Heart left ventricle (tissue), 16 donors: ENCODE measurements at regions not wholly inside any gene's neighbourhood (a gene's known extent, or its start where the extent isn't known, plus 50 kb on each side); places are given as distances from the start of the nearest gene placed in this dataset.

Experiments
- ATAC-seq, 4 donors: fragments of 200-7000 bp; cut with Tn5 transposase; one replicate each; pipeline ENCODE4 v1.9.1; 2020 to 2022; ENCODE audit warnings: moderate library complexity in 4 of 4, mild to moderate bottlenecking in 3 of 4, moderate number of reproducible peaks in 1 of 4
- DNase-seq, 5 donors: peaks; one replicate each; pipeline ENCODE4 v3.0.0-alpha.2; 2020
- H3K27ac ChIP-seq, 12 donors: fragments of 200-600 bp; sonication (generic) in 4 of 12; one replicate each; pipeline versions ENCODE4 v1.5.0 to v1.8.0; 2016 to 2022; ENCODE audit warnings: mild to moderate bottlenecking in 2 of 12
- H3K27me3 ChIP-seq, 9 donors: fragments of 200-600 bp; sonication (generic) in 2 of 9; one replicate each; pipeline versions ENCODE4 v1.5.1 to v1.8.0; 2016 to 2022; ENCODE audit warnings: mild to moderate bottlenecking in 3 of 9
- H3K36me3 ChIP-seq, 9 donors: fragments of 200-600 bp; sonication (generic) in 2 of 9; one replicate each; pipeline versions ENCODE4 v1.5.0 to v1.8.0; 2018 to 2022; ENCODE audit warnings: mild to moderate bottlenecking in 2 of 9
- H3K4me1 ChIP-seq, 12 donors: fragments of 200-600 bp; sonication (generic) in 4 of 12; one replicate each; pipeline versions ENCODE4 v1.5.0 to v1.8.0; 2016 to 2022; ENCODE audit warnings: mild to moderate bottlenecking in 3 of 12
- H3K4me3 ChIP-seq, 12 donors: fragments of 200-600 bp; sonication (generic) in 4 of 12; one replicate each; pipeline versions ENCODE4 v1.5.0 to v1.8.0; 2017 to 2022; ENCODE audit warnings: mild to moderate bottlenecking in 9 of 12, moderate library complexity in 4 of 12
- H3K9me3 ChIP-seq, 12 donors: fragments of 200-600 bp; sonication (generic) in 4 of 12; one replicate each; pipeline versions ENCODE4 v1.5.0 to v1.8.0; 2016 to 2022; ENCODE audit warnings: mild to moderate bottlenecking in 1 of 12
- CTCF ChIP-seq, 12 donors: fragments of 200-600 bp; sonication (generic) in 4 of 12; IDR thresholded peaks; one replicate each; pipeline versions ENCODE4 v1.5.0 to v1.8.0; 2018 to 2022; ENCODE audit warnings: antibody characterized with exemption in 12 of 12, mild to moderate bottlenecking in 5 of 12
- POLR2A ChIP-seq, 2 donors: fragments of 450-650 bp; IDR thresholded peaks; one replicate each; pipeline ENCODE4 v1.6.1; 2017; ENCODE audit warnings: antibody characterized with exemption in 2 of 2, mild to moderate bottlenecking in 2 of 2, moderate library complexity in 2 of 2
- WGBS, 4 donors: extraction: QIAGEN DNeasy Blood & Tissue Kit in 2 of 4; methylation state at CpG; one replicate each; pipeline versions ENCODE4 v1.1.5 to v1.1.7; 2013 to 2018; 5-methylcytosine and 5-hydroxymethylcytosine counted together
- intact Hi-C, 10 donors: fragments of 100-400 bp; cut with DNase I; formaldehyde crosslinking; loops; one replicate each; pipeline versions ENCODE4 v1.11.1 to v1.14.2; 2022
- donor health status: ischemic (EF 13 %, LVEDD 7.1; RV severe dilation, severe dysfunction).
- donor health status: healthy with polysubstance abuse.
- donor health status: DM: no; HTN: yes; CAD: no.
- donor health status: DM: no; HTN: no; CAD: no.
- donor health status: ischemic (EF 25% LVEDD 6.9; RV normal size, moderate dysfunction).
- donor health status: ischemic (EF 25% LVEDD 5.7; RV mildly dilated, moderate dysfunction).
- donor health status: healthy.
- donor health status: DM: yes; HTN: yes; CAD: no.
- donor health status: ischemic (EF 35%, LVEDD 5.7; RV mildly dilated, moderate dysfunction).
- donor health status: nonischemic (EF 11% LVEDD 7.7; RV severe dilation, severe dysfunction).
- donor health status: DM: yes; HTN: yes; CAD: no.
- donor health status: PGD.
- donor health status: ischemic (EF 29% LVEDD 5.4; RV normal size, mild dysfunction).
- donor health status: nonischemic (EF 23%, LVEDD 6.1; RV moderate dilation, normal function).

- TF ChIP-seq POLR2A (IDR thresholded peaks at IDR 0.05) (no peak), CTCF (IDR thresholded peaks at IDR 0.05) (no peak)
- Histone ChIP-seq H3K27ac (no peak overlapping the region), H3K4me1 (no peaks in the 10 kb centered on the region), H3K4me3 (no peak overlapping the region), H3K9me3 (no peaks in the 10 kb centered on the region), H3K36me3 (no peaks in the 10 kb centered on the region), H3K27me3 (peaks cover 0 to 13% (median 0%) of the 10 kb centered on the region in 9 donors)
- no peak for ATAC-seq
- DNase-seq, result no peak
- intact Hi-C loops, result no loop called here
Observed at GRCh38 chr18:47427072-47427471, 175.6 kb upstream of the SKOR2 start.

GRCh38 chr18:47425365-47425764 lies 173.9 kb upstream of the SKOR2 start:
- intact Hi-C loops, result no loop called here
- Histone ChIP-seq H3K27ac (no peak overlapping the region), H3K4me3 (no peak overlapping the region), H3K4me1 (no peaks in the 10 kb centered on the region), H3K9me3 (no peaks in the 10 kb centered on the region), H3K36me3 (no peaks in the 10 kb centered on the region), H3K27me3 (peaks cover 0 to 5% (median 0%) of the 10 kb centered on the region in 9 donors)
- TF ChIP-seq CTCF (IDR thresholded peaks at IDR 0.05), result no peak
- TF ChIP-seq POLR2A (IDR thresholded peaks at IDR 0.05), result no peak
- DNase-seq (no peak), ATAC-seq (no peak)
- 69 to 84% (median 78%) methylated on average over 7 of the region's 7 CpGs for WGBS, 4 donors

- no peaks in the 10 kb centered on the region for H3K9me3 ChIP-seq
- ATAC-seq (no peak), DNase-seq (no peak)
- WGBS, 4 donors, result 60 to 80% (median 64%) methylated on average over 6 of the region's 6 CpGs
- no peak overlapping the region for H3K4me3 ChIP-seq
- H3K4me1 ChIP-seq, result no peaks in the 10 kb centered on the region
- H3K27me3 ChIP-seq, result peaks cover 0 to 20% (median 3%) of the 10 kb centered on the region in 9 donors
- intact Hi-C loops, result no loop called here
- no peaks in the 10 kb centered on the region for H3K36me3 ChIP-seq
- no peak overlapping the region for H3K27ac ChIP-seq
- TF ChIP-seq POLR2A (IDR thresholded peaks at IDR 0.05) (no peak), CTCF (IDR thresholded peaks at IDR 0.05) (no peak)
Observed at GRCh38 chr18:47422524-47422923, 171.1 kb upstream of the SKOR2 start.

- H3K27me3 ChIP-seq, result peaks cover 0 to 33% (median 11%) of the 10 kb centered on the region in 9 donors
- TF ChIP-seq POLR2A (IDR thresholded peaks at IDR 0.05), result no peak
- no peak for TF ChIP-seq CTCF (IDR thresholded peaks at IDR 0.05)
- 57 to 62% (median 60%) methylated on average over 4 of the region's 4 CpGs for WGBS, 4 donors
Observed at GRCh38 chr18:47420130-47420529, 168.7 kb upstream of the SKOR2 start.

More at GRCh38 chr18:47420130-47420529, 168.7 kb upstream of the SKOR2 start:
- H3K4me1 ChIP-seq, result no peaks in the 10 kb centered on the region
- no peak overlapping the region for H3K27ac ChIP-seq
- ATAC-seq (no peak), DNase-seq (no peak)
- H3K36me3 ChIP-seq, result no peaks in the 10 kb centered on the region
- H3K4me3 ChIP-seq, result no peak overlapping the region
- intact Hi-C loops, result no loop called here
- no peaks in the 10 kb centered on the region for H3K9me3 ChIP-seq
